ENCODE measurements at regions not wholly inside any gene's neighbourhood (a gene's known extent, or its start where the extent isn't known, plus 50 kb on each side); places are given as distances from the start of the nearest gene placed in this dataset.

- Histone ChIP-seq H2BK20ac (ENCODE audit: low read length) (no peak overlapping the region), H3K18ac (ENCODE audit: extremely low read depth, low read length) (no peak overlapping the region), H4K5ac (ENCODE audit: insufficient read length, low read depth, low read length) (no peak overlapping the region), H4K20me1 (replicated peaks in 1 of 2; ENCODE audit: control insufficient read depth in 1 of 2, insufficient read depth in 2 of 2, low read length in 2 of 2) (no peaks in the 10 kb centered on the region), H4K91ac (replicated peaks; ENCODE audit: insufficient read length, low read length) (no peak overlapping the region), H3K4me2 (ENCODE audit: insufficient read depth in 1 of 2, low read depth in 2 of 2, low read length in 2 of 2) (no peak overlapping the region), H3K27me3 (replicated peaks in 1 of 4; ENCODE audit: control insufficient read depth in 3 of 4, extremely low read depth in 1 of 4, insufficient read depth in 3 of 4, low read length in 3 of 4) (no peaks in the 10 kb centered on the region), H2AK5ac (ENCODE audit: low read depth, low read length) (no peak overlapping the region), H3K4ac (replicated peaks; ENCODE audit: insufficient read length, low read depth, low read length) (no peak overlapping the region), H2BK120ac (replicated peaks; ENCODE audit: low read depth, low read length) (no peak overlapping the region), H3K27ac (ENCODE audit: low read depth, low read length) (no peak overlapping the region), H3K23ac (ENCODE audit: insufficient read length) (no peak overlapping the region), H3K9ac (replicated peaks in 1 of 4; ENCODE audit: extremely low read depth in 1 of 4, low read depth in 3 of 4, low read length in 3 of 4) (no peak overlapping the region), H2AFZ (ENCODE audit: low read length) (no peak overlapping the region), H3K36me3 (ENCODE audit: control insufficient read depth in 2 of 4, insufficient read depth in 4 of 4, low read length in 3 of 4) (no peaks in the 10 kb centered on the region), H3K14ac (ENCODE audit: insufficient read length) (no peak overlapping the region), H3K9me3 (ENCODE audit: insufficient read depth in 2 of 2, low read depth in 1 of 2, low read length in 1 of 2) (peaks cover 60 to 84% of the 10 kb centered on the region in 2 experiments), H3K79me1 (ENCODE audit: low read depth, low read length) (no peaks in the 10 kb centered on the region), H2BK5ac (ENCODE audit: low read depth, low read length) (no peak overlapping the region), H3K56ac (replicated peaks; ENCODE audit: insufficient read length, low read depth, low read length) (no peak overlapping the region), H3K23me2 (ENCODE audit: low read depth, low read length) (no peaks in the 10 kb centered on the region), H3K4me3 (ENCODE audit: extremely low read depth in 1 of 4, insufficient read depth in 2 of 4, low read depth in 3 of 4, low read length in 4 of 4) (no peak overlapping the region), H2BK15ac (ENCODE audit: low read length) (no peak overlapping the region), H4K8ac (ENCODE audit: extremely low read depth, insufficient read depth, low read length) (no peak overlapping the region), H2BK12ac (ENCODE audit: low read depth, low read length) (no peak overlapping the region), H3K79me2 (ENCODE audit: control insufficient read depth in 1 of 2, insufficient read depth in 2 of 2, low read length in 2 of 2) (no peaks in the 10 kb centered on the region), H3K4me1 (replicated peaks in 1 of 4; ENCODE audit: control insufficient read depth in 3 of 4, insufficient read depth in 4 of 4, low read length in 3 of 4) (no peaks in the 10 kb centered on the region)
- CTCF ChIA-PET (ENCODE audit: partially characterized antibody): no interaction called here
- WGBS, 2 experiments (ENCODE audit: extremely low coverage in 1 of 2, insufficient coverage in 1 of 2, insufficient read length in 1 of 2, insufficient replicate concordance in 2 of 2, low coverage in 1 of 2, low lambda C conversion rate in 2 of 2, missing lambda C conversion rate in 1 of 2): 67% methylated on average over 1 of the region's 1 CpG; no CpG with 5 or more reads in 1 of the 2 experiments
- DNase-seq (ENCODE audit: low read depth in 1 of 2, low spot score in 2 of 2) (no peak), FAIRE-seq (no peak)
- POLR2A ChIA-PET (ENCODE audit: partially characterized antibody): no interaction called here
- TF ChIP-seq RNF2 (IDR thresholded peaks at IDR 0.05; ENCODE audit: borderline replicate concordance, low read depth, low read length, missing control alignments, poor library complexity, severe bottlenecking): no peak
- TF ChIP-seq ATF3 (IDR thresholded peaks at IDR 0.05; ENCODE audit: insufficient read depth, low read depth, low read length): no peak
- TF ChIP-seq SIN3A (conservative IDR thresholded peaks at IDR 0.05 in 1 of 2, IDR thresholded peaks at IDR 0.05 in 1 of 2; ENCODE audit: low read depth in 1 of 2, low read length in 2 of 2): no peak
Observed at GRCh38 chr14:106505366-106505765, 979.0 kb downstream of the TMEM121 start.

All from H1 (cell line).